PC-9 (cell line): ENCODE measurements at regions not wholly inside any gene's neighbourhood (a gene's known extent, or its start where the extent isn't known, plus 50 kb on each side); places are given as distances from the start of the nearest gene placed in this dataset.

Source experiments
- BruUV-seq: library from RNA; stranded (reverse); fragments of 400-500 nt; replicated peaks from 2 replicates; lab custom pipeline; 2021; lab: Mats Ljungman, UMichigan
- CTCF ChIA-PET: fragments of 300-600 bp; sonication (Branson Sonifier 250); formaldehyde crosslinking; loops from one replicate; lab custom pipeline; 2022; ENCODE audit warnings: antibody characterized with exemption; lab: Charles Lee
- POLR2A ChIA-PET: fragments of 300-600 bp; sonication (Branson Sonifier 250); formaldehyde crosslinking; loops from one replicate; lab custom pipeline; 2022; ENCODE audit warnings: antibody characterized with exemption; ENCODE audit not compliant: unreplicated experiment; lab: Charles Lee
- DNase-seq, 2 experiments: peaks; one replicate each; pipeline versions ENCODE4 v3.0.0 to v3.0.0-alpha.2; 2015 to 2022; ENCODE audit warnings: mixed read lengths in 1 of 2
- H2AFZ ChIP-seq: fragments of 200-600 bp; sonication (generic); 2 replicates; pipeline ENCODE4 v1.8.1; 2017; ENCODE audit warnings: antibody characterized with exemption
- H3F3A ChIP-seq: fragments of 200-600 bp; sonication (generic); 2 replicates; pipeline ENCODE4 v1.8.1; 2017; ENCODE audit warnings: antibody characterized with exemption, mild to moderate bottlenecking, low read depth; ENCODE audit not compliant: insufficient read depth
- H3K27ac ChIP-seq: fragments of 200-600 bp; sonication (generic); 2 replicates; pipeline ENCODE4 v1.6.1; 2016; ENCODE audit warnings: mixed run types
- H3K27me3 ChIP-seq: fragments of 200-600 bp; sonication (generic); 2 replicates; pipeline ENCODE4 v1.6.1; 2016; ENCODE audit warnings: low read depth, mixed run types; ENCODE audit not compliant: insufficient read depth
- H3K36me3 ChIP-seq: fragments of 200-600 bp; sonication (generic); 2 replicates; pipeline ENCODE4 v1.6.1; 2016; ENCODE audit warnings: low read depth, mixed run types
- H3K4me1 ChIP-seq: fragments of 200-600 bp; sonication (generic); replicated peaks from 2 replicates; pipeline ENCODE4 v1.6.1; 2016; ENCODE audit warnings: mixed run types; ENCODE audit not compliant: insufficient read depth
- H3K4me2 ChIP-seq: fragments of 200-600 bp; sonication (generic); 2 replicates; pipeline ENCODE4 v1.6.1; 2017; ENCODE audit warnings: mixed run types
- H3K4me3 ChIP-seq: fragments of 200-600 bp; sonication (generic); 2 replicates; pipeline ENCODE4 v1.6.1; 2016; ENCODE audit warnings: mixed run types
- H3K79me2 ChIP-seq: fragments of 200-600 bp; sonication (generic); 2 replicates; pipeline ENCODE4 v1.6.1; 2017; ENCODE audit warnings: low read depth, mixed run types
- H3K9me2 ChIP-seq: fragments of 200-600 bp; sonication (generic); 2 replicates; pipeline ENCODE4 v1.8.1; 2017; ENCODE audit warnings: mild to moderate bottlenecking; ENCODE audit not compliant: insufficient read depth
- H3K9me3 ChIP-seq: fragments of 200-600 bp; sonication (generic); 2 replicates; pipeline ENCODE4 v1.8.1; 2016; ENCODE audit warnings: low read depth; ENCODE audit not compliant: insufficient read depth
- H4K20me1 ChIP-seq: fragments of 200-600 bp; sonication (generic); 2 replicates; pipeline ENCODE4 v1.8.1; 2017; ENCODE audit not compliant: insufficient read depth
- EZH2 ChIP-seq: fragments of 200-600 bp; sonication (generic); IDR thresholded peaks from 2 replicates; pipeline ENCODE4 v1.8.0; 2017; ENCODE audit warnings: antibody characterized with exemption, low read depth
- intact Hi-C: fragments of 100-400 bp; cut with micrococcal nuclease; formaldehyde crosslinking; loops from one replicate; pipeline ENCODE4 v1.10.0; 2022; ENCODE audit not compliant: unreplicated experiment
- TF ChIP-seq, protein P1 (sequence below): fragments of 200-600 bp; sonication (generic); conservative IDR thresholded peaks from 2 replicates; pipeline ENCODE4 v1.6.1; 2017; ENCODE audit warnings: mixed run types, antibody characterized with exemption, mild to moderate bottlenecking, moderate library complexity

DNA sequence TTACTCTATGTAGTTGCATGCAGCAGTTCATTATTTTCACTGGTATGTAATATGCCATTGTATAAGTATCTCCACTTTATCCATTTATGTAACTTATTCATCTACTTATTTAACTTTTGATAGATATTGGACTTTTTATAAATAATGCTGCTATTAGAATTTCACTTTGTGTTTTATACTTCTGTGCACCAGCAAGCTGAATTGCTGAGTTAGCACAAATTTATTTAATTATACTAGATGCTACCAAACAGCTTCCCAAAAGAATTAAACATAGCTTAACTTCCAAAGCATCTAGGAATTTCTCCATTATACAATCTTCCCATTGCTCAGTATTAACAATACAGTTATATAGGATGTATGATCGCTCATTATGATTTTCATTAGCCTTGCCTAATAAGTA is 308.0 kb upstream of the FKBP1C start:
- H3K9me3 ChIP-seq: no peaks in the 10 kb centered on the region; the same call in 1 of the 2 replicates
- no peak overlapping the region for H3K4me3 ChIP-seq
- H3K9me2 ChIP-seq: 0 out of 2 replicates have a peak, but pooled peaks cover 7% of the 10 kb centered on the region
- no peaks in the 10 kb centered on the region for H3K79me2 ChIP-seq
- H2AFZ ChIP-seq: no peak overlapping the region
- no peak overlapping the region for H3K27ac ChIP-seq
- H3K36me3 ChIP-seq: no peaks in the 10 kb centered on the region
- ChIA-PET POLR2A (no interaction called here), CTCF (no interaction called here)
- H3K4me2 ChIP-seq: no peak overlapping the region
- no peak for TF ChIP-seq EZH2
- TF ChIP-seq, protein P1, sequence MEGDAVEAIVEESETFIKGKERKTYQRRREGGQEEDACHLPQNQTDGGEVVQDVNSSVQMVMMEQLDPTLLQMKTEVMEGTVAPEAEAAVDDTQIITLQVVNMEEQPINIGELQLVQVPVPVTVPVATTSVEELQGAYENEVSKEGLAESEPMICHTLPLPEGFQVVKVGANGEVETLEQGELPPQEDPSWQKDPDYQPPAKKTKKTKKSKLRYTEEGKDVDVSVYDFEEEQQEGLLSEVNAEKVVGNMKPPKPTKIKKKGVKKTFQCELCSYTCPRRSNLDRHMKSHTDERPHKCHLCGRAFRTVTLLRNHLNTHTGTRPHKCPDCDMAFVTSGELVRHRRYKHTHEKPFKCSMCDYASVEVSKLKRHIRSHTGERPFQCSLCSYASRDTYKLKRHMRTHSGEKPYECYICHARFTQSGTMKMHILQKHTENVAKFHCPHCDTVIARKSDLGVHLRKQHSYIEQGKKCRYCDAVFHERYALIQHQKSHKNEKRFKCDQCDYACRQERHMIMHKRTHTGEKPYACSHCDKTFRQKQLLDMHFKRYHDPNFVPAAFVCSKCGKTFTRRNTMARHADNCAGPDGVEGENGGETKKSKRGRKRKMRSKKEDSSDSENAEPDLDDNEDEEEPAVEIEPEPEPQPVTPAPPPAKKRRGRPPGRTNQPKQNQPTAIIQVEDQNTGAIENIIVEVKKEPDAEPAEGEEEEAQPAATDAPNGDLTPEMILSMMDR: no peak
- no peaks in the 10 kb centered on the region for H3K27me3 ChIP-seq
- intact Hi-C loops: no loop called here
- no peak for DNase-seq
- H3K4me1 ChIP-seq: no peaks in the 10 kb centered on the region
- H3F3A ChIP-seq: no peaks in the 10 kb centered on the region
- BruUV-seq: no TSS peak
- H4K20me1 ChIP-seq: no peaks in the 10 kb centered on the region

DNA sequence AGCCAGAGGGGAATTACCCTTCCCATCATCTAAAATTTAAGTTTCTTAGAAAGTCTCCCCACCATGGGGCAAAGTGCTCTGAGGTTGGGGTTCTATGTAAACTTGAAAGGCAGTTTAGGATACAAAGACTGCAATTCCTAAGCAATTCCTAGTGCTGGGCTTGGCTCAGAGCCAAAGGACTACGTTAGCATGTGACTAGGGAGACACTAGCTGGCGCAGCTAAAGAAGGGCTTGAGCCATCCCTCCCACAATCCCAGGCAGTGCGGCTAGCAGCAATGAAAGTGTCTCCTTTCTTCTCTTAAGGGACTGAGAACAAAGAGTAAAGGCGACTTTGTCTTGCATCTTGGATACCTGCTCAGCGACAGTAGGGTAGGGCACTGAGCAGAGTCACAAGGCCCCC is 306.6 kb upstream of the FKBP1C start:
- no peaks in the 10 kb centered on the region for H4K20me1 ChIP-seq
- intact Hi-C loops: no loop called here
- H3K4me1 ChIP-seq: no peaks in the 10 kb centered on the region
- BruUV-seq: no TSS peak
- H3K27me3 ChIP-seq: no peaks in the 10 kb centered on the region
- H3K4me2 ChIP-seq: no peak overlapping the region
- no peaks in the 10 kb centered on the region for H3F3A ChIP-seq
- H2AFZ ChIP-seq: no peak overlapping the region
- no peaks in the 10 kb centered on the region; the same call in 1 of the 2 replicates for H3K9me3 ChIP-seq
- no peak overlapping the region for H3K27ac ChIP-seq
- CTCF ChIA-PET: no interaction called here
- TF ChIP-seq, protein P1: no peak
- no peak for TF ChIP-seq EZH2
- no peak overlapping the region for H3K4me3 ChIP-seq
- no peak for DNase-seq
- POLR2A ChIA-PET: no interaction called here
- no peaks in the 10 kb centered on the region for H3K36me3 ChIP-seq
- H3K9me2 ChIP-seq: 0 out of 2 replicates have a peak, but pooled peaks cover 7% of the 10 kb centered on the region
- H3K79me2 ChIP-seq: no peaks in the 10 kb centered on the region

DNA sequence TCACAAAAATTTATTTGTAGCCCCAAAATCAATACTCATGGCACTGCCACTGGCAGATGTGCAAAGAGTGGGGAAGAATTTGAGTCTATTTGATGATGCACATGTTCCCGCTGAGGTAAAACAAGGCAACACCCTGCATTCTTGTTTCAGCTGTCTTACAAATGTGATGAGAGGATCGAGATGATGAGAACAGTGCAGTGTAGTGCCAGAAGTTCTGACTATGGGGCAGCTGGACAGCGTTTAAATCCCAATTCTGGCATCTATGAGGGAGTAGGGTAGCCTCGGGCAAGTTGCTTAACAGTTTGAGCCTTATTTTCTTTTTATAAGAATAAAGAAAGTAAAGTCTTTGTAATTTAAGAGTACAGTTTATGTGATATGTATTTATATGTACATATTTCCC is 296.7 kb upstream of the FKBP1C start:
- Histone ChIP-seq H3F3A (no peaks in the 10 kb centered on the region), H3K79me2 (no peaks in the 10 kb centered on the region), H3K27ac (no peak overlapping the region), H3K4me3 (no peak overlapping the region), H3K4me2 (no peak overlapping the region), H3K9me2 (no peaks in the 10 kb centered on the region), H3K27me3 (no peaks in the 10 kb centered on the region), H3K36me3 (no peaks in the 10 kb centered on the region), H3K4me1 (no peaks in the 10 kb centered on the region), H2AFZ (no peak overlapping the region), H3K9me3 (no peaks in the 10 kb centered on the region), H4K20me1 (no peaks in the 10 kb centered on the region)
- BruUV-seq: no TSS peak
- CTCF ChIA-PET: no interaction called here
- POLR2A ChIA-PET: no interaction called here
- TF ChIP-seq, protein P1: no peak
- no peak for TF ChIP-seq EZH2
- intact Hi-C loops: no loop called here
- no peak for DNase-seq
